IMR-90 (cell line): ENCODE measurements at regions not wholly inside any gene's neighbourhood (a gene's known extent, or its start where the extent isn't known, plus 50 kb on each side); places are given as distances from the start of the nearest gene placed in this dataset.

Experiments used
- BHLHE40 ChIP-seq: fragments of 150-350 bp; IDR thresholded peaks from 2 replicates; pipeline ENCODE4 v1.6.1; 2016; ENCODE audit warnings: mild to moderate bottlenecking, low read depth, low read length
- CEBPB ChIP-seq: IDR thresholded peaks from 2 replicates; pipeline ENCODE4 v1.6.1; 2012; ENCODE audit warnings: low read depth, low read length, improper control_type of control experiment
- FOS ChIP-seq: fragments of 150-350 bp; IDR thresholded peaks from 2 replicates; pipeline ENCODE4 v1.6.1; 2016; ENCODE audit warnings: low read depth, low read length
- MAFK ChIP-seq: IDR thresholded peaks from 2 replicates; pipeline ENCODE4 v1.6.1; 2012; ENCODE audit warnings: low read depth, low read length, improper control_type of control experiment
- MAZ ChIP-seq: IDR thresholded peaks from 2 replicates; pipeline ENCODE4 v1.6.1; 2012; ENCODE audit warnings: low read depth, mild to moderate bottlenecking, low read length, improper control_type of control experiment, moderate library complexity, borderline replicate concordance
- MXI1 ChIP-seq: IDR thresholded peaks from 2 replicates; pipeline ENCODE4 v1.6.1; 2012; ENCODE audit warnings: low read depth, mild to moderate bottlenecking, low read length, moderate library complexity, borderline replicate concordance
- NFE2L2 ChIP-seq: fragments of 150-350 bp; IDR thresholded peaks from 2 replicates; pipeline ENCODE4 v1.6.1; 2016; ENCODE audit warnings: low read depth, mild to moderate bottlenecking, low read length
- POLR2A ChIP-seq: IDR thresholded peaks from 2 replicates; pipeline ENCODE4 v1.6.1; 2012; ENCODE audit warnings: mild to moderate bottlenecking, low read depth, low read length
- RAD21 ChIP-seq: IDR thresholded peaks from 2 replicates; pipeline ENCODE4 v1.6.1; 2012; ENCODE audit warnings: low read length, improper control_type of control experiment
- RCOR1 ChIP-seq: IDR thresholded peaks from 2 replicates; pipeline ENCODE4 v1.6.1; 2012; ENCODE audit warnings: mild to moderate bottlenecking, low read length, improper control_type of control experiment; ENCODE audit not compliant: insufficient replicate concordance
- RFX5 ChIP-seq: IDR thresholded peaks from 2 replicates; pipeline ENCODE4 v1.8.0; 2012; ENCODE audit warnings: low read depth, mild to moderate bottlenecking, low read length, moderate library complexity
- SMC3 ChIP-seq: fragments of 150-350 bp; IDR thresholded peaks from 2 replicates; pipeline ENCODE4 v1.6.1; 2016; ENCODE audit warnings: low read depth, mild to moderate bottlenecking, antibody characterized with exemption, low read length, moderate library complexity
- USF2 ChIP-seq: fragments of 150-350 bp; IDR thresholded peaks from 2 replicates; pipeline ENCODE4 v1.6.1; 2017; ENCODE audit warnings: mild to moderate bottlenecking, antibody characterized with exemption, low read length, low read depth
- TF ChIP-seq, protein P1 (sequence below): conservative IDR thresholded peaks from 2 replicates; pipeline ENCODE4 v1.5.1; 2012; ENCODE audit warnings: mild to moderate bottlenecking, low read depth, low read length, improper control_type of control experiment

- no peak for TF ChIP-seq MAFK
- TF ChIP-seq, protein P1, sequence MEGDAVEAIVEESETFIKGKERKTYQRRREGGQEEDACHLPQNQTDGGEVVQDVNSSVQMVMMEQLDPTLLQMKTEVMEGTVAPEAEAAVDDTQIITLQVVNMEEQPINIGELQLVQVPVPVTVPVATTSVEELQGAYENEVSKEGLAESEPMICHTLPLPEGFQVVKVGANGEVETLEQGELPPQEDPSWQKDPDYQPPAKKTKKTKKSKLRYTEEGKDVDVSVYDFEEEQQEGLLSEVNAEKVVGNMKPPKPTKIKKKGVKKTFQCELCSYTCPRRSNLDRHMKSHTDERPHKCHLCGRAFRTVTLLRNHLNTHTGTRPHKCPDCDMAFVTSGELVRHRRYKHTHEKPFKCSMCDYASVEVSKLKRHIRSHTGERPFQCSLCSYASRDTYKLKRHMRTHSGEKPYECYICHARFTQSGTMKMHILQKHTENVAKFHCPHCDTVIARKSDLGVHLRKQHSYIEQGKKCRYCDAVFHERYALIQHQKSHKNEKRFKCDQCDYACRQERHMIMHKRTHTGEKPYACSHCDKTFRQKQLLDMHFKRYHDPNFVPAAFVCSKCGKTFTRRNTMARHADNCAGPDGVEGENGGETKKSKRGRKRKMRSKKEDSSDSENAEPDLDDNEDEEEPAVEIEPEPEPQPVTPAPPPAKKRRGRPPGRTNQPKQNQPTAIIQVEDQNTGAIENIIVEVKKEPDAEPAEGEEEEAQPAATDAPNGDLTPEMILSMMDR: no peak
- no peak for TF ChIP-seq POLR2A
- no peak for TF ChIP-seq CEBPB
- no peak for TF ChIP-seq MAZ
- no peak for TF ChIP-seq RCOR1
- TF ChIP-seq RAD21: no peak
- TF ChIP-seq SMC3: no peak
- TF ChIP-seq BHLHE40: no peak
- TF ChIP-seq NFE2L2: no peak
- no peak for TF ChIP-seq FOS
- no peak for TF ChIP-seq MXI1
- no peak for TF ChIP-seq RFX5
- no peak for TF ChIP-seq USF2
Observed at GRCh38 chr2:129810521-129810920, 168.9 kb upstream of the RAB6C start.
